DMS153 treated with DMSO at 0.1 percent for 48 hours (cell line): ENCODE measurements at regions not wholly inside any gene's neighbourhood (a gene's known extent, or its start where the extent isn't known, plus 50 kb on each side); places are given as distances from the start of the nearest gene placed in this dataset.
A peak's percentile ranks its signal among the peaks of the same experiment; 100 is the strongest.

ENCODE experiments used
- DNase-seq: peaks from one replicate; lab custom pipeline; 2025; ENCODE audit not compliant: unreplicated experiment; lab: John Stamatoyannopoulos, UW

DNA sequence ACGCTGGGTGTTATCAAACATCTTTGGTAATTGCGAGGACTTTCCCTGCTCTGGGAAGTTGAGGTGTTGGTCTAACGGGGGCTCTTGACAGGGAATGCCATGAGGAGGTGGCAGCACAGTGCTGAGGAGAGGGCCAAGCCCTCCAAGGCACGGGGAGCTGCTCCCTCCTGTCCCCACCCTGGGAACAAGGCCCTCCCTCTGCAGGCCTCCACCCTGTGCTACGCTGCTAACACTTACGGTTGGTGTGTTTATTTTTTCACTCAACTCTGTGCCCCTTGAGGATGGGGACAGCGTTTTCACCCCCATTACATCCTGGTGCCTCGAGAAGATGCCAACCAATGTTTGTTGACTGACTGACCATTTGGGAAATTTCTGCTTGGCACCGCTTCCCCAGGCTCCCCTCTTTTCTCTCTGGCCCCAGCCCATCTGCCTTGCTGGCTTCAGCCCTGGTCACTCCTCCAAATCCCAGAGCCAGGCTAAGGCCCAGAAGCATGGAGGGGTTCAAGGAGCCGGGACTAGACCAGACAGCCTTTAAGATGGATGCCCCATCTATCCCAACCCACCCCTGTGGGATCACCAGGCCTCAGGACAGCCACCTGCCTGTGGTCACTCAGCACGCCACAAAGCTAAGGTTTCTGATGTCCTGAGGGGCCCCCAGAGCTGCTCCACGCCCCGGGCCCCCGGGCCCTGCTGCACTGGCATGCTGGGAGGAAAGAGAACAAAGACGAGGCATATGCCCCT lies 125.7 kb downstream of the BARX1 start:
- no peak for DNase-seq

GRCh38 chr9:93828331-93829097 lies 126.6 kb downstream of the BARX1 start:
- DNase-seq: no peak

DNA sequence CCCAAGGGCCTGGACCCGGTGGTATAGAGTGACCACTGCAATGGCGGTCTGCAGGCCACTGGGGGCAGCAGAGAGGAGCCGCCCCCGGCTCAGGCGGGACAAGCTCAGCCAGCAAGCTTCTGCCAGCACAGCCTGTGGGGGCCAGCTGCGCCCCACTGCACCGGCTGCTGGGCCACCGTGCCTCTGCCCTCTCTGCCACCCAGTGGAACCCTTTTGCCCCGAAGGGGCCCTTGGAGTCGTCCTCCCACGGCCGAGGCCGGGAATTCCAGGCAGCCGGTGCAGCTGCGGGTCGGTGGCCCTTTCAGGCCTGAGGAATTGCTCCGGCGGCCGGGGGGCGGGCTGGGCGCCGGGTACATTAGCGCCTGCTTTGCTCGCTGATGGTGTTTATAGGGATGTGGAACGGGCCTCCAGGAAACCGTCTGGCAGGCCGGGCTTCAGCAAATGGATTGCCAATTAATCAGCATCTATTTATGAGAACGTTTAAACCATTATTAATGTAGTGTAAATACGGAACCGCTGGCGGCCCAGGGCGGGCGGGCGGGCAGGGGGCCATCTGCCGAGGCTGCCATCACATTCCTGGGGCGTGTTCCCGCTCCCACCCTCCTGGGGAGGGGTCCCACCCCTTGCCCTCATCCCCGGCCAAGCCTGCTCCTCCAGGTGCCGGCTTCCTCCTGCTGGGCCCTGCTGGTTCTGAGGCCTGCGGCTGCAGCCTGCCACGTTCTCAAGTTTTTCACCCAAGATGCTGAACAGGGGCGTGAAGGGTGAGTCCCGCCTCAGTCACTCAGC lies 127.4 kb downstream of the BARX1 start:
- peak; percentile 58 for DNase-seq

GRCh38 chr9:93826905-93827544 lies 128.1 kb downstream of the BARX1 start:
- DNase-seq: no peak

DNA sequence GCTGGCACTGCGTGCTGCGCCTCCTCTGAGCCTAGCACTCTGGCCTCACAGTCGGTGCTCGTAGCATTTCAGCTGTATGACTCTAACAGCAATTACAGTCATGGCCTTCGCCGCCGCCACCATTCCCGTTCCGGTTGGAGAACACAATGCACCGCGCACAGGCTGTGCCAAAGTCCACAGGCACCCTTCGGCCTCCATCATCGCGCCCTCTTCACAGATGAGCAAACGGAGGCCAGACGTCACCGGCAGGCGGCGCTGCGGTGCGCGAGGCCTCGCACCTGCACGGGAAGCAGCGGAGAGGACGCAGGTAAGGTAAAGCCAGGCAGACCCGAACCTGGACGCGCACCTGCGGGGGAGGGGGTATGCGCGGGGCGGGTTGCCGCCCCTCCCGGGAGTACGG lies 128.9 kb downstream of the BARX1 start:
- no peak for DNase-seq

GRCh38 chr9:93825348-93826115 lies 129.6 kb downstream of the BARX1 start:
- DNase-seq: no peak

DNA sequence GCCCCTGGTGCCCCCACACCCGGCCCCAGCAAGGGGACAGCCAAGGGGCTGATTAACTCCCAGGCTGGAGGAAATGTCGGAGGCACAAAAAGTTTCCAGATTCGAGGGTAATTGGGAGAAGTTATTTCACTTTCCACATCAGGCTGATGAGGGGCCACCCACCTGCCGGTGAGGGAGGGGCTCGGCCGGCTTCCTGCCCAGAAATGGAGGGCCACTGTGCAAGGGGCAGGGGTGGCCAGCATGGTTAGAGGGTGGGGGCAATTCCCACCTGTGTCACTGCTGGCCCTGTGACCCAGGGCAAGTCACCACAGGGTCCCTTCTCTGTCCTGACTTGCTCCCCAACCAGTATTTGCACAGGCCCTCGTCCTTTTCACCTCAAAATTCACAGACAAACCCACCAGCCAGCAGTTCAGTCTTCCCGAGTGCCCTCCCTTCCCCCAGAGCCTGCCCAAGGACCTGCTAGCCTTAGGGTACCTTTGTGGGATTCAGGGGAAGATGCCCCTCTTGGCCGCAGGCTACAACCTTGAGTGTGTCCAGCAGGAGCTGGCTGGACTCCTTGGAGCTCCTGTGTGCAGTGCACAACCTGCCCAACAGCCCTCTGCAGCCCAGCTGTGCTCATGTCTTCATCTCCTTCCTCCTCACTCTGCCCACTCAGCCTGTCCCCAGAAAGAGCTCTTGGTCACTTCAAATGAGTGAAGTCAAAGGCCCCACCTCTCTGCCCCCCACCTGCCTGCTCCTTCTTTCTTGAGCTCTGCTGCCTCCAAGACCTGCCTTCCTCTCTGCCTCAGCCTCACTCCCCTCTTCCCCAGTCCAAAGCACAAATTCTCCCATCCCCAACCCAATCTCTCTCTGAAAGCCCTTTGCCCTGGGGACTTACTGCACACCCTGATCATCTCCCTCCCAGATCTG lies 130.5 kb downstream of the BARX1 start:
- DNase-seq: no peak

DNA sequence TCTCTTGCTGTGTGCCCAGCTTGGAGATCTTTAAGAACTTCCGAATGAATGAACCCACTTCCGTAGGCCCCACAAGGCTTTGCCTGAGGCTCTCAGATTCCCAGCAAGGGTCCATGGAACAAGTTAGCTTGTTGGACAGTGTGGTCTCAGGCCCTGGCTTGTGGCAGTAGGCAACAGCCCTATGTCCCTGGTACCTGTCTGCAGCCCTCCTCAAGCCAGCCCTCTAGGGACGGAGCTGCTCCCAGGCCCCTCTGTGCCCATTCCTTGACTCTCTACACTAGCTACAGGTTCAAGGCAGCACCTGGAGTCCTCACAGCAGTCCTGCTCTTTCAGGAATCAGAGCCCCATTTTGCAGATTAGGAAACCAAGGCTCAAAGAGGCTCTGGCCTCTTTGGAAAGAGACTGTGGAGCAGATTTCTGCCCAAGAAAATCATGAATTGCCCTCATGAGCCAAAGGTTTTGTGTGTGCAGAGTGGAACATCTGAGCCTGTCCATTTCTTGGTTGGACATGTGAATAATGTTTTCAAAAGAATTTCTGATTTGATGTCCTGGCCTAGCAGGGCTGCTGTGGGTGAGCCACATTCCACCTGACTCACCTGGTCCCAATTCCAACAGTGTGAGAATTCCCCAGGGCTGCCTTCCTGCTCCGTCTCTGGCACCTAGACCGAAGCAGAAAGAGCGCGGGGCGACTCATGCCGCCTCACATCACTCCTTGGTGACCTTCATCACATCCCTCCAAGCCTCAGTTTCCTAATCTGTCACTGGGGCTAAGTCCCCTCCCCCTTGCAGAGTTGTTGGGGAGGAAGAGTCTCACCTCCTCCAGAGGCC lies 131.7 kb downstream of the BARX1 start:
- no peak for DNase-seq

DNA sequence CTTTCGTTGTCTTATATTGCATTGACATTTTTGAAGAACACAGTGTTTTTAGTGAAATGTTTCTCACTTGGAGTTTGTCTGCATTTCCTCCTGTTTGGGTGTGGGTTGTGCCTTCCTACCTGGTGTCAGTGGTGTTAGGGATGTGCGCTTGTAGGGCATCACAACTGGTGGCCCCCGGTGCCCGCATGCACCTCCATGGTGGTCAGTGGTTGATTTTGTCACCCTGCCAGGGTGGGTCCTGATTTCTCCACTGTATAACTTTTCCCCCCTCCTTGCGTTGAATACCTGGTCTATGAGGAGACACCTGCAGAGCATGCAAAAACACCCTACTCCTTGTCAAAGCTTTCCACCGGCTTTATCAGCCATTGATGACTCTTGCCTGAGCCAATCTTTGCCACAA lies 132.9 kb downstream of the BARX1 start:
- no peak for DNase-seq

- no peak for DNase-seq
Observed at GRCh38 chr9:93821307-93821703, 133.8 kb downstream of the BARX1 start.

DNA sequence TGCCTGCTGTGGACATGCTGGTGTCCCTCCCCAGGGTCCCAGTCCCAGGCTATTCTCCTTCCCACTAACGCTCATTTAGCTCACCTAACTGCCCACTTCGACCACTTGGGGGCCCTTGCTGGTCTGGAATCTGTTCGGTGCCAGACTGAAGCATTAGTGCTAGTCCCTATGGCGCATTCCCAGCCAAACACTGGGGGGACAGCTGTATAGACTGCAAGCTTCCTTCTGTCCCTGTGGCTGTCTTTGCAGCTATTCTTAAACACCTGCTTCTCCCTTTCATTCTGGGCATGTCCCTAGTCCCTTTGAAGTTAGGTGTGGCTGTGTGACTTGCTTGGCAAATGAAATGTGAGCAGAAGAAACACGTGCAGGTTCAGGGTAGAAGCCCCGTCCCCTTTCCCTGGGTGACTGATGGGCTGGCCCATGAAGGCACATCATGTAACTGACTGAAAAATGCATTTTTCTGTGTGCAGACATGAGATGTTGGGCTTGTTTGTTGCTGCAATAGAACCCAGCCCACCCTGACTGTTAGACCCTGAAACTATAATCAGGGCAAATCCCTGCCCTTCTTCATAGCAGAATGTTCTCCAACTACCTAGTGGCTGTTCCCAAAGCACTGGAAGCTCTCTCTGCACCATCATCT lies 134.4 kb downstream of the BARX1 start:
- no peak for DNase-seq

DNA sequence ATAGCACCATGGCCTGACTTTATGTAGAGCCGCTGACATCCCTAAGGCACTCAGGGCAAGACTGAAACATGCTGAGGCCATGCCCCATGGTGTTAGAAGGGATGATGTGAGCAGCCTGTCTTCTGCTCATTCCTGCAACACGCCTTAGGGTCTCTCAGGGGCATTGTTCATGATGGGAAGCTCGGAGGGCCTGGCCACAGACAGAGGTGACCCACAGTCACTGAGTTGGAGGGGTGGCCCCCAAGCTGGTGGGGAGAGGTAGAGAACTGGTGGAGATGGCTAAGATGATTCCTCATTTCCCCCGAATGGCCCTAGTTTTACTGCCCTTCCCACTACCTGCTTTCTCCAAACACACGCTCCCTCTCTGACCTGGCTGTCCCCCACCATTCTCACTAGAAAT lies 135.2 kb downstream of the BARX1 start:
- no peak for DNase-seq

GRCh38 chr9:93818827-93819472 lies 136.2 kb downstream of the BARX1 start:
- no peak for DNase-seq

- no peak for DNase-seq
Observed at GRCh38 chr9:93818237-93818636, 136.9 kb downstream of the BARX1 start.

DNA sequence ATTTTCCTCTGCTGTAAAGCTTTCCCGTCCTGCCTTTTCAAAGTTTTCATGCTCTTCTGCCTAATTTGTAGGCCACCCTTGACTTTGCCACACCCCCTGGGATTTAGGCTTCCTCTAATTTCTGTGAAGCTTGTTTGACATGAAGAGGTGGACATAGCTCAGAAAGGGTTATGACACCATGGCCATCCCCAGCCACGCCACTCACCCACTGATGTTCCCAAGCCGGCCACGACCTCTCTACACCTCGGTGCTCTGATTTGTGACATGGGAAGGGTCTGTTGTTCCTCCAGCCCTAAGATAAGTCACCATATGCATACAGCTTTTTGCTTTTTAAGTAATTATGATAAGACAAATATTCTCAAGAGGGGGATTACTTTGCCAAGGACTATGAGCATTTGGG lies 139.5 kb downstream of the BARX1 start:
- no peak for DNase-seq

GRCh38 chr9:93815135-93815534 lies 140.0 kb downstream of the BARX1 start:
- no peak for DNase-seq

- peak; percentile 87 for DNase-seq
Observed at GRCh38 chr9:93814077-93814956, 140.8 kb downstream of the BARX1 start.
